Head of caudate nucleus (tissue), 42 donors: ENCODE measurements at regions not wholly inside any gene's neighbourhood (a gene's known extent, or its start where the extent isn't known, plus 50 kb on each side); places are given as distances from the start of the nearest gene placed in this dataset.

Source experiments
- DNase-seq, 42 donors: peaks; one replicate each; pipeline versions ENCODE4 v3.0.0 to v3.0.0-alpha.2; 2020 to 2021; ENCODE audit warnings: mixed read lengths in 7 of 42
- intact Hi-C: fragments of 100-400 bp; cut with DNase I; formaldehyde crosslinking; loops from one replicate; pipeline ENCODE4 v1.15.0; 2022

GRCh38 chr21:27639286-27639685, 672.4 kb upstream of the ADAMTS5 start:
- intact Hi-C loops, result no loop called here
- no peak for DNase-seq

GRCh38 chr21:27636656-27637055, 669.8 kb upstream of the ADAMTS5 start:
- no peak for DNase-seq
- intact Hi-C loops, result no loop called here

- intact Hi-C loops, result no loop called here
- DNase-seq, result no peak
These were observed 666.7 kb upstream of the ADAMTS5 start for GRCh38 chr21:27633631-27634030.

GRCh38 chr21:27631471-27631870, 664.6 kb upstream of the ADAMTS5 start:
- DNase-seq, result no peak

GRCh38 chr21:27622631-27623030, 655.7 kb upstream of the ADAMTS5 start:
- DNase-seq, result no peak
- intact Hi-C loops, result no loop called here

More at GRCh38 chr21:27631471-27631870, 664.6 kb upstream of the ADAMTS5 start:
- intact Hi-C loops, result no loop called here

- DNase-seq, result no peak
- intact Hi-C loops, result no loop called here
These were observed 647.3 kb upstream of the ADAMTS5 start for GRCh38 chr21:27614231-27614630.

- DNase-seq, result no peak
- intact Hi-C loops, result no loop called here
These were observed 639.5 kb upstream of the ADAMTS5 start for GRCh38 chr21:27606422-27606821.

GRCh38 chr21:27596196-27596595, 629.3 kb upstream of the ADAMTS5 start:
- DNase-seq, result no peak
- intact Hi-C loops, result no loop called here

- DNase-seq, result no peak
- intact Hi-C loops, result no loop called here
These were observed 628.8 kb upstream of the ADAMTS5 start for GRCh38 chr21:27595716-27596115.

GRCh38 chr21:27590271-27590670, 623.4 kb upstream of the ADAMTS5 start:
- intact Hi-C loops, result no loop called here
- no peak for DNase-seq

GRCh38 chr21:27589781-27590180, 622.9 kb upstream of the ADAMTS5 start:
- intact Hi-C loops, result no loop called here
- DNase-seq, result no peak

- no peak for DNase-seq
- intact Hi-C loops, result no loop called here
These were observed 620.1 kb upstream of the ADAMTS5 start for GRCh38 chr21:27586986-27587385.

GRCh38 chr21:27586326-27586725, 619.4 kb upstream of the ADAMTS5 start:
- DNase-seq, result no peak
- intact Hi-C loops, result no loop called here

GRCh38 chr21:27584256-27584655, 617.4 kb upstream of the ADAMTS5 start:
- DNase-seq, result no peak
- intact Hi-C loops, result no loop called here

GRCh38 chr21:27582948-27583430, 616.1 kb upstream of the ADAMTS5 start:
- intact Hi-C loops, result no loop called here
- no peak for DNase-seq

GRCh38 chr21:27582246-27582947, 615.5 kb upstream of the ADAMTS5 start:
- intact Hi-C loops, result no loop called here
- DNase-seq, result no peak

GRCh38 chr21:27581168-27581567, 614.3 kb upstream of the ADAMTS5 start:
- DNase-seq, result no peak
- intact Hi-C loops, result no loop called here

- DNase-seq, result no peak
- intact Hi-C loops, result no loop called here
These were observed 613.4 kb upstream of the ADAMTS5 start for GRCh38 chr21:27580276-27580675.

- intact Hi-C loops, result no loop called here
- DNase-seq, result no peak
These were observed 611.9 kb upstream of the ADAMTS5 start for GRCh38 chr21:27578741-27579265.

- no peak for DNase-seq
- intact Hi-C loops, result no loop called here
These were observed 605.8 kb upstream of the ADAMTS5 start for GRCh38 chr21:27572696-27573095.

GRCh38 chr21:27571706-27572105, 604.8 kb upstream of the ADAMTS5 start:
- intact Hi-C loops, result no loop called here

More at GRCh38 chr21:27571706-27572105, 604.8 kb upstream of the ADAMTS5 start:
- no peak for DNase-seq
